HG03108 (cell line): ENCODE measurements at regions not wholly inside any gene's neighbourhood (a gene's known extent, or its start where the extent isn't known, plus 50 kb on each side); places are given as distances from the start of the nearest gene placed in this dataset.

Source experiments
- ATAC-seq: cut with Tn5 transposase; IDR thresholded peaks from one replicate; pipeline ENCODE4 v1.9.1; 2021; ENCODE audit warnings: moderate library complexity; ENCODE audit not compliant: unreplicated experiment

- ATAC-seq = no peak
These were observed 139.1 kb upstream of the GMDS start for GRCh38 chr6:2384528-2384927.

GRCh38 chr6:2381872-2382661 lies 136.7 kb upstream of the GMDS start:
- ATAC-seq = no peak

- ATAC-seq = no peak
These were observed 133.7 kb upstream of the GMDS start for GRCh38 chr6:2378891-2379652.

- ATAC-seq = no peak
These were observed 132.7 kb upstream of the GMDS start for GRCh38 chr6:2378046-2378657.

- ATAC-seq = no peak
These were observed 131.3 kb upstream of the GMDS start for GRCh38 chr6:2376429-2377355.

- no peak for ATAC-seq
These were observed 130.0 kb upstream of the GMDS start for GRCh38 chr6:2375443-2375842.

GRCh38 chr6:2369606-2370005 lies 124.2 kb upstream of the GMDS start:
- ATAC-seq = no peak

GRCh38 chr6:2363211-2363610 lies 117.8 kb upstream of the GMDS start:
- ATAC-seq = no peak

GRCh38 chr6:2361195-2361594 lies 115.8 kb upstream of the GMDS start:
- no peak for ATAC-seq

GRCh38 chr6:2360716-2361115 lies 115.3 kb upstream of the GMDS start:
- ATAC-seq = no peak

- ATAC-seq = no peak
These were observed 114.7 kb upstream of the GMDS start for GRCh38 chr6:2360126-2360525.

GRCh38 chr6:2355150-2355549 lies 109.7 kb upstream of the GMDS start:
- no peak for ATAC-seq

- ATAC-seq = no peak
These were observed 108.7 kb upstream of the GMDS start for GRCh38 chr6:2354138-2354491.

GRCh38 chr6:2353412-2354137 lies 108.2 kb upstream of the GMDS start:
- no peak for ATAC-seq

- no peak for ATAC-seq
These were observed 106.5 kb upstream of the GMDS start for GRCh38 chr6:2351807-2352431.

- ATAC-seq = no peak
These were observed 105.7 kb upstream of the GMDS start for GRCh38 chr6:2351090-2351489.

GRCh38 chr6:2346078-2346477 lies 100.7 kb upstream of the GMDS start:
- no peak for ATAC-seq

- no peak for ATAC-seq
These were observed 99.0 kb upstream of the GMDS start for GRCh38 chr6:2344319-2344905.

GRCh38 chr6:2327591-2327990 lies 82.2 kb upstream of the GMDS start:
- ATAC-seq = no peak
